Muscle of back (tissue), 3 donors: ENCODE measurements at regions not wholly inside any gene's neighbourhood (a gene's known extent, or its start where the extent isn't known, plus 50 kb on each side); places are given as distances from the start of the nearest gene placed in this dataset.

Experiments
- DNase-seq, 3 donors: peaks; one replicate each; pipeline versions ENCODE4 v3.0.0 to v3.0.0-alpha.2; 2013

DNA sequence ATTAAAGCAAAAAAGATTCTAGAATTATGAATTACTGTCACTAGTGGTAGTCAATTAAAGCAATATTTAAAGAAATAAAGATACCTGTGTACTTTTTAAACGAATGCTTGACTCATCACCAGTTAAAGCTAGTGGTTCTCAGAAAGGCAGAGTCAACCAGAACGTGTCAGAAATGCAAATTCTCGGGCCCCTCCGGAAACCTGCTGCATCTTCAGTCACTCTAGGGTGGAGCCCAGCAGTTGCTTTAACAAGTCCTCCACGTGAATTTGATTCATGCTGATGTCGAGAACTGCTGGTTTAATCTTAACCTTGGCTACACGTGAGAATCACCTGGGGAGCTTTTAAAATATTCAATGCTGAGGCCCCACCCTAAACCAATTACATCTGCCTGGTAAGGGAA is 169.8 kb upstream of the SDK2 start:
- DNase-seq = no peak

DNA sequence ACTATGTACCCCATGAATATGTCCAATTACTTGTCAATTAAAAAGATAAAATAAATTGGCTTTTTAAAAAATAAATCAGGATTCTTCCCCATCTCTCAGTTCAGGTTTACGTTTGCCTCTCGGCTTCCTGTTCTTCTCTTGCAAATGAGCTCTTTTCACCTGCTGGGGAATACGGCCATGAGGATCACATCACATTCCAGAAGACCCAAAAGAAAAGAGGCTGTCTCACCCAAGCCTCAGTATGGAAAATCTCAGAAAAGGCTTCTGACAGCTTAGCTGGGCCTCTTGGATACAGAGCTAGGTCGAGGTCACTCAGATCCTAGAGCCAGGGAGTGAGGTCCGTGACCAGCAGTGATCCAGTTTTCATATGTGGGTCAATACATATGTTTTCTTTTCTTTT is 171.2 kb upstream of the SDK2 start:
- DNase-seq = no peak

DNA sequence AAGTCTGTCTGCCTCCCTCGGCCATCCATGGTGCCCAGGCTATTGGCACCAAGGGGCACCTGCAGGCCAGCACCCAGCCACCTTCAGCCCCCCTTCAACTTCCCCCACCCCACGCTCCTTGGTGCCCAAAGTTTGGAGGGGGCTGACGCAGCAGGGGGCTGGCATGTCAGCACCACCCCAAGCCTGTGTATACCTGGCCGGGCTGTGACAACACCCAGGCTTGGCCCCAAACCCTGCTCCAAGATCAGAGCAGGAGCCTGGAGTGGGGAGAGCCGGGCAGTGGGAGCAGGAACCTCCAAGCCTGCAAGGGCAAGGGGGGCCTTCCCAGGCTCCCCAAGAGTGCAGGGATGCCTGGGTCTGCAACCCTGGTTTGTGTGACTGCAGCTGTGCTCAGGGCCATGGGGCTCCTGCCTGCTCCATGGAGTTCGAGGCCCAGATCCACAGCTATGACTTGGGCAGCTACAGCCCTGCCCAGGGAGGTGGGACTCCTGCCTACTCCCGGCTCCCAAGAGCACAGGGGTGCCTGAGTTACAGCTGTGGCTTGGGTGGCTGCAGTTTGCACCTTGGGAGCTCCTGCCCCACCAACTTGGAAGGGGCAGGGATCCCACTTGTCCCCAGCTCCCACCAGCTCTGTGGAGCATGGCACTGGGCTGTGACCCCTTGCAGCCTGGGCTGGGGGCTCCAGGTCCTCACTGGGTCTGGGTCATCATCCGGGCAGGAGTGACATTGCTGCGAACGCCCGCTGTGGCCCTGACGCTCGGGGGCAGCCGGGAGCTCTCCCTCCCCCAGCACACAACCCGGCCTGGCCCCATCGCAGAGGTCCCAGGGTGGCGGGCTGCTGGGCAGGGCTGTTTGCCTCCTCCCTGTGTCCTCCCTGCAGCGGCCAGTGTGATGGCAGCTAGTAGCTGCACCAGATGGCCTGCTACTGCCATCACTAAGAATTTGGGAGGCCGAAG is 175.5 kb upstream of the SDK2 start:
- no peak for DNase-seq

DNA sequence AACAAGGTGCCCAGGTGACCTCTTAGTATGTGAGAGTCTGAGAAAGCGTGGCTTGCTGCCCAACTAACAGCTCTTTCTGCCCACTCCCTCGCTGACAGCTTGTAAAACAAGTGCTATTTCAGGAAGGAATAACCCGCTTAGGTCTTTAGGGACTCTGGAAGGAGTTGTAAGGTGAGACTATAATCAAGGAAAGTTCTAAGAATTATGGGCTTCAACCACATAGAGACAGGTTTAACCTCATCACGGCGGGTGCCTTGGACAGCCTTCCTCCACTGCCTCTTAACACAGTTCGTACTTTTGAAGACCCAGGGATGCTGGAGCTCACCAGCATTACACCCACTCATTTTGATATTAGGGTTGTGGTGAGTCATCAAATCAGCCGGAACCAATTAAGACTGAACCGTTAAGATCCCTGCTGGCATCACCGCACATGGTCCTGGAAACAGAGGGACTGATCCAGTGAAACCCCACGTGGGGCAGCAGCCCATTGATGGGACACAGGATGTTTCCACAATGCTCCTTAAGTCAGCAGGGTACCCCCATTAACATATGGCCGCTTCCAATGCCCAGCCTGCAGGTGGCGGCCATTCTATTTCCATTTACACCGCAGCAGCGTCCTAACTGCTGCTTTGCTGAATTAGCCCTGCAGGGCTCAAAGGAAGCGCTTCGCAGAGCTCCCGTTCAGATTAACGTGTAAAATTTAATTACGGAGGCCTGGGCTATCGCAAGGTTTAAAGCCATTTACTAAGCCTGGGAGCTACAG is 176.6 kb upstream of the SDK2 start:
- DNase-seq = peak in 2 of 3 donors; percentile 8 to 46

DNA sequence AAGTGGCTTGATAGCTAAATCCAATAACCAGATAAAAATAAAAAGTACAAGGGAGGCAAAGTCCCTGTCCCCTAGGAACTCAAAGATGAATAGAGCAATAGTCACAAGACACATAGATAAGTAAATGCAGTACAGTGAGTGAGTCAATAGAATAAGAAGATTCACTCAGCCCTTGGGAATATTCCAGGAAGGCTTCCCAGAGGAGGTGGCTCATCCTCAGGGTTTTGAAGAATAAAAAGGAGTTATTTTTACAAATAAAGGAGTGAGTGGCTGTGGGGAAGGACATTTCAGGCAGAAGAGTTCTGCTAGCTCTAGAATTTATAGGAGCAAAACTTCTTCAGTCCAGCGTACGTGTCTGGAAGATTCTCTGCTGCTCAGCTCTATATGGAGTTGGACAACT is 177.4 kb upstream of the SDK2 start:
- no peak for DNase-seq

DNA sequence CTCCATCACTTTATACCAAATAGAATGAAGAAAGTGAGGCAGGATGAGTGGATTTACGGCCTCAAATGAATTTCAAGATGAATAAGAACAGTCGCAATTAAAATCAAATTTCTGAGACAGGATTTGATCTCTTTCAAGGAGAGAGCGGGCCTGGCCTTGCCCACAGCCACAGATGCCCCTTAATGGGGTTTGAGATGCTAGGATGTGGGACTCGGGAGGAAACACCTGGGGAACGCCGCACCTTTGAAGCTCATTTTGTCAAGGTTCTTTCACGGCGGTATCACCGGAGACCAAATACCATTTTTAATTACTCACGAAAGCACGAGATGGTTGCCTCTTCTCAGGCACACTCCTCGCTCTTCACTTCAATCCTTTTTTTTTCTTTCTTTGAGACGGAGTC is 178.1 kb upstream of the SDK2 start:
- DNase-seq = no peak

DNA sequence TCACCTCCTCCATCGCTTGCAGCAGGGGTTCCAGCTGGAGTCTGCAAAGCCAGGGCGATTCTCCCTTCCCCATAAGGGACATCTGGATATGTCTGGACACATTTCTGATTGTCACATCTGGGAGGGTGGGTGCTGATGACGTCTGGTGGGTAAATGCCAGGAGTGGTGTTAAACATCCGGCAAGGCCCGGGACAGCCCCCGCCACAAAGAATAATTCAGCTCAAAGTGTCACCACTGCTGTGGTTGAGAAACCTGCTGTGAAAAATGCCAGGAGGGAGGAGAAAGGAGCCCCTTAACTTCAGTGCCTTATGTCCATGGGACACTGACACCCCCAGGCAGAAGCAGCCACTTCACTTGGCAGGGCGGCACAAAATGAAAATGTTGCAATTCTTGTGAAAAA is 179.4 kb upstream of the SDK2 start:
- DNase-seq = no peak

DNA sequence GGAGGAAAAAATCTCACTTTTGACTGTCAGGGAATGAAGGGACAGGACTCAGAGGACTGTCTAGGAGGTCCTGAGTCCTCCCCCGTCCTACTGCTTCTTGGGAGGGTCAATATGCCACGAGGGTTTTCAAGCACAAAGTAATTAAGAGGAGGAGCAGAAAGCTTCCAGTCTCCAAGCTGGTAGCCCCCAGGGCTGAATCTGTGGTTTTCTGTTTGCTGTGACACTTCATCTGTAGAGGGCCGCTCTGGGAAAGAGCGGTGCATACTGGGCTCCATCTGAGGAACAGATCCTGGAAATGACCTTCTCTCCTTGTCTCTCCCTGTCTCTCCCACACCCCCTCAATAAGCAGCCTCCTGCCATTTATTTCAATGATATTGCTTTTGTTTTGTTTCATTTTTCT is 180.1 kb upstream of the SDK2 start:
- no peak for DNase-seq

DNA sequence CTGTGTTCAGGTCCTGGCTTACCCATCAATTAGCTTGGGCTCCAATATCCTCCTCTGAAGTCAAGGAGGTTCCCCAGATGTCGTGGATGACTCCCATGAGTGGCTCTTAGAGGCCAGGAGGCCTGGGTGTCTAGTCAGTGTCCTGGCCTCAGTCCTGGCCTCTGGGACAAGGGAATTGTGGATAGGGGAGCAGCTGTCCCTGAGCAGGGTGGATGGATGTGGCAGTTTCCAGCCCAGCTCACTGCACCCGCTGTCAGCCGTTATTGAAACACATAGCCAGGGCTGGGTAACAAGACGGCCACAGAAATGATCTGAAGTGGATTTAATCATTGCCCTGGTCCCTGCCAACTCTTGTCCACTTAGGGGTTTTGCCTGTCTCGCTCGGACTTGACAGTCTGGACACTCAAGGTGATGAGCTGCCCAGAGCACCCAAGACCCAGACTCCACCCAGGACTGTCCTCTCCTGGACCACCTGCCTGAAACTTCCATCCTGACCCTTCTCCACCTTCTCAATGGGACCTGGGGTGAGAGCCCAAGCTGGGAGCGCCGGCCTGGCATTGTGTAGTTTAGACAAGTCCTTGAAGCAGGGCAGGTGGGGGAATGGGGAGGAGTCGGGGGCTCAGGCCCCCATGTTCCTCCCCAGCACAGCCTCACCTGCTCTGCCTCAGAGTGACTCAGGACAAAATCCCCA is 182.1 kb upstream of the SDK2 start:
- DNase-seq = no peak

DNA sequence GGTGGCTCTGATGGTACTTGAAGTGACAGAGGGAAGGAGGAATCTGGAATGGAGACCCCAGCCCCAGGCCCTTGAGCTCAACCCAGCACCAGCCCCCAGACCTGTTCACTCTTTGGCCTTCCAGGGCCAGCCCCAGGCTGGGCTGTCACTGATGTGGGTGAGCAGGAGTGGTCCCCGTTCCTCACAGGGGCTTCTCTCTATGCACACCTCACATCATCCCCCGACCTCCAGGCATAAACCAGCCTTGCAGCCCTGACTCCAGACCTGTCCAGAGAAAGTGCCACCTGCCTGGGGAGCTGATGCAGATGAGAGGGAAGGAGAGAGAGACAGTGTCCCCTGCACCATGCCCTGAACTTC is 182.6 kb upstream of the SDK2 start:
- no peak for DNase-seq

DNA sequence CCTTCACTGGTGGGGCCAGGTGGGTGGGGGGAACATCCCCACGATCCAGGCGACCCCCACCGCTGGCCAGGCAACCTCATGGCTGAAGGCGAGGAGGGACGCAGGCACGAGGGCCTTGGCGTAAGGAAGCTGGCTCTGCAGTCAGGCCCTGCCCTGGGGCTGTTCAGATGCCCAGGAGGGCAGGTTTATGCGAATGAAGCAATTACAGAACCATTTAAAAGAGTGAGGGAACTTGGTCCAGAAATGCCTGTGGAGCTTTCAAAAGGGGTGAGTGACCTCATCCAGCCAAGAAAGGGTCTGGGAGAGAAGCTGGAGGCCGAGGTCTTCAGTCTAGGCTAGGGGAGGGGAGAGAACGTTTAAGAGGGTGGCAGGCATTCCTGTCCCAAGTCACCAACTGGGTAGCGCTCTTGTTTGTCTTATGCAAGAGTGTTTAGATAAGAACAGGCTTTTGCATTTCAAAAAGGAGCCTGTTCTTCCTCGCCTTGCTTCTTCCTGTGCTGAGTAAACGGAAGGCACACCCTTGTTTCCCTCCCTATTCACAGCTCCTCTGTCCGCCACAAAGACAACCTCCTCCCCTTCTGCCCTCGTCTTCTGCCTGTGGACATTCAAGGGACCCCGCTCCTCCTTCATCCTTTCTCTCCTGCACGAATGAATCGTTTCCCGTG is 183.5 kb upstream of the SDK2 start:
- no peak for DNase-seq

DNA sequence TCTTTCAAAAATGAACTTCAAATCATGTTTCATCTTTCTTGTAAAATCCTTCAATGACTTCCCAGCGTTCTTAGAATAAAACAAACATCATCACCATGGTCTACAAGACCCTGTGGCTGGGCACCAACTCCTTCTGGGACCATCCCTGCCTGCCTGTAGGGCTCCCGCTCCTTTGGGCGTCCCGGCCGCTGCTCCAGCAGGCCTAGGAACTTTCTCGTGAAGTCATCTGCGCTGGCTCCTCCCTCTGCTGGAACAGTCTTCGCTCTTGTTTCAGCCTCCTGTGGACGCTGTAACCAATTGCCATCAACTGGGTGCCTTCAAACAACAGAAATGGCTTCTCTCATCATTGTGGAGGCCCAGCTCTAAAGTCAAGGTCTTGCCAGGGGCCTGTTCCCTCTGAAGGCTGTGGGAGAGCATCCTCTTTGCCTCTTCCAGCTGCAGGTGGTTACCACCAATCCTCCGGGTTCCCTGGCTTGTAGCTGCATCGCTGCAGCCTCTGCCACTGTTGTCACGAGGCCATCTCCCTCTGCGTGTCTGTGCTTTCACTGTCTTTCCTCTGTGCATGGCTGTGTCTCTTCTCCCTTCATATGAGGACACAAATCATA is 185.5 kb upstream of the SDK2 start:
- no peak for DNase-seq

DNA sequence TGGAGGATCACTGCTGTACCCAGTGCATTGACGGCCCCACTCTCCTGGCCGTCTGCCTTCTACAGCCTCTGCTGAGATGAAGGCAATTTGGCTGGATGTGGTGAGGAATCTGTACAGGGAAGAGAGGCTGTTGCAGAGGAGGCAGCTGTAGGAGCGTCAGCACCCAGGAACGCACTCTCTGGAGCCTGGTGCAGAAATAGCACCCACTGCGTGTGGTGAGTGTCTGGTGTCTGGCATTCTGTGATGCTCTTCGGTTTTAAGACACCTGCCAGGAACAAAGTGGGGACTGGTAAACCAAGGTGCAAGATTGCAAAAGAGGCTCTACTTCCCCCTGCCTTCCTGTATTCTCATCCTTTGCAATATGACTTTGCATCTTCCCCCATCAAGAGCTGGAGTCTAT is 187.5 kb upstream of the SDK2 start:
- DNase-seq = no peak

DNA sequence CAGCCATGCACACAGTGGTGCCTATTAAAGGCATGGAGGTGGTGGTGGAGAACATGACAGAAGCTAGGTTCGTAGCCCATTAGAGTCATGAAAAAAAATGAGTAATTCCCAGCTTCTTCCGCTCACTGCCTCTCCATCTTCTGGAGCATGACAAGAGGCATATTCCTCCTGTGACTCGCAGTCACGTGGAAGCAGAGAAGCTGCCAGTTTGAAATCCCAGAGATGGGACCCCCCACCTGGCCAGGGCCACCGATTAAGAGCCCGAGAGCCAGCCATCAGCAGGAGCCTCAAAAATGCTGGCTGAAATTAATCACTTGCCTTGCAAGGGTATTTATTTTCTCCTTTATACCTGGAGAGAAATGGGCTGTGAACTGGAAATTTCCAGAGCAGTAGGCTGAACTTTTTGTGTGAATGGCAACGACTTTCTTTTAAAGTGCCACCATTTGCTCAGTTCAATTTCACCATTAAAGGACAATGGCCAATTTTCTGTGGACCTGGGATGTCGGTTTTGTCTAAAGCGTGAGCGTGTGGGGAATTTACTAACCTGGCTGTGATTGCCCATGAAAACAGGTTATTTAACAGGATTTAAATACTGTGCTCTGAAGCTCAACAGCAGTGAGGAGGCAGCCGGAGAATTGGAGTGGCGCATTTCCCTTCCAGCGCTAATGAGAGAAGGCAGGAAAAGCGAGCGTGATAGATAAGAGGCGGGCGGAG is 189.7 kb upstream of the SDK2 start:
- DNase-seq = peak in 1 of 3 donors; percentile 13

DNA sequence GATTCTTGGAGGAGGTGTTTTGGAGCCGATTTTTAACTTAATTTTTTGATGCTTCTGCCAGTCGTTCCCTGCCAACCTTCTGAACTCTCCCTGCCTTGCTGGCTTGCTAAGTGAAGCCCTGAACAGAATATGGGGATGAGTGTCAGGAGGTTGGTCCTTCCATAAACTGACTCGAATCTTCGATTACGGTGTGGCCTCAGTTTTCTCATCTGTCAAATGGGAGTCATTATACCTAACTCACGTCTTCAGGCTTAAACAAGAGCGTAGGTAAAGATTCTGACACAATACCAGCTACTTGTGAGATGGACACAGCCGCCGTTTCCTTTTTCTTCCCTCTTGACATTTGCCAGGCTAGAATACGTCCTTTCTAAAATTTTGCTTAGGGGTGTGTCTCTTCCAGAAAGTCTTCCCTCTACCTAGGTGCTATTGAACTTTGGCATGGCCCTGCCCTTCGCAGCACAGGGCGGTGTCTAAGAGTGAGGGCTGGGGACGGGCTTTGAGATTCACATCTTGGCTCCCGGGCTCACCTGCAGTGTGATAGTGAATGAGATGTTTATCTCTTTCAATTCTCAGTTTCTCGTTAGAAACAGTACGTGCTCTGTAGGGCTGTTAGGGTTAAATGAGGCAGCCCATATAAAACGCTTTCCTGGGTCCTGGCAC is 190.6 kb upstream of the SDK2 start:
- no peak for DNase-seq

DNA sequence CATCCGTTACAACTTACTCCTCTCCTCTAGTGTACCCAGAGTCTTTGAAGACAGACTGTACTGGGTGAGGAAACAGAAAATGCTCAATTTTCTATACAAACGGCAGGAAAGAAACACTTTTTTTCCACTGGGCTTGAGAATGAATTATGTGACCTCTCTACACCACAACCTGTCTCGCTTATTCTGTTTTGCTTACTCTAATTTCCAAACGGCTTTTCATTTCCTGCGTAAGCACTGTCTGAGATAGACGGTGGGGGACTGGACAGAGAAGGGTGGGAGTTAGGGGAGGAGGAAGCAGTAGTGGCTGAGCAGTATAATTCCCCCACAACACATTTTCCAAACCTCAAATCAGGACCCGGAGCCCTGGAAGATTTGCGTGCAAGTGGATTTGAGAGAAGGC is 191.4 kb upstream of the SDK2 start:
- no peak for DNase-seq

DNA sequence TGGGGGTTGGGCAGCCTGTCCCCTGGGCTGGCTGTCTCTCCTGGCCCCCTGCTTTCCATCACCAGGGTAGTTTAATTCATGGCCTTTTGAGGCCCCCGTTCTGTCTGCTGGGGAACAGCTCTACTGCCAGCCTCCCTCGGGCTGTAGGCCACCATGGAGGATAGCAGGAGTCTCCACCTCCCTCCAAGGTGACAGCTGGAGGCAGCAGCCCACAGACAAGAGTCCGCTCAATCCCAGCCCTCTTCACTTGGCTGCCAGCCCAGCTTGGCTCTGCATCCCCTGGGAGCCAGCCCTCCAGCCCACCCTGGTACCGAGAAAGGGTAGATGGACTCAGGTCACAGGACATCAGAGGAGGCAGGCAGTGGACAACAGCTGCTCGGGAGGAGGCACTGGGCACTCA is 194.6 kb upstream of the SDK2 start:
- DNase-seq = peak; percentile 4 to 23 (median 5)

DNA sequence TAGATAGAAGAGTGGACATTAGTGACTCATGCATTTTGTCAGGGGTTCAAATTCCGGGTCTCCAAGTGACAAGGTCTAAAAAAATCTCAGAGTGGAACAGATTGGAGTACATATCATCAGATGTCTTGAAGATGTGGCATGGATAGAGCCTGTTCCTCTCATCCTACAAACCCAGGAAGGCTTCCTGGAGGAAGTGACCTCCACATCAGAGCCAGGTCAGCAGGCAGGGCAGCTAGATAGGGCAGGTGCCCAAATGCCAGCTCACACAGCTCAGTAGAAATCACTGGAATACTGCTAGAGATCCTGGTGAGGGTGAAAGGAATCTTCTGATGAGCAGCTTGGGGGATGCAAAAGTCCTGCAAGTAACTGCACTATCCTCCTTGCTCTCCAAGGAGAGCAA is 196.6 kb upstream of the SDK2 start:
- DNase-seq = no peak

DNA sequence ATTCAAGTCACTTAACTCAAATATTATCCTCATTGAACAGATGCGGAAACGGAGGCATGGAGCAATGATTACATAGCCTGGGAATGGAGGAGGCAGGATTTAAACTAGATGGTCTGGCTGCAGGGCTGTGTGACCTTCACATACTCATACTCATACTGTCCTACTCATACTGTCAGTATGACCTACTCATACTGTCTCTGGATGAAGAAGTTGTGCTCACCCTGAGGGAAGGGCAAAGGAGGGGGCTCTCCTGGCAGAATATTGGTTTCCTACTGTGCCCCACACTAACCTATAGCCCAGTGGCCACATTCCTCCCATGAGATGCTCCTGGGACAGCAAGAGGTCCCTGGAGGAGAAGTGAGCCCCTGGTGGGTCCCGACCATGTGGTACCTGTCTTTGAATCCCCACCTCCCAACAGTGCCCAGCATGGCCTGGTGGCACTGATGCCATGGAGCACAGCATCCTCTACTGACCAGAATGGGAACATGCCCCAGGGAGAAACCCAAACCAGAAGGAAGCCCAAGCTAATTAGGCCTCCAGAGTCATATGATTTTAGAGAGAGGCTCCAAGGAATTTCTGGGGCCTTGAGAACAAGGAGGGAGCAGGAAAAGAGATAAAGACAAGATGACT is 197.3 kb upstream of the SDK2 start:
- no peak for DNase-seq

DNA sequence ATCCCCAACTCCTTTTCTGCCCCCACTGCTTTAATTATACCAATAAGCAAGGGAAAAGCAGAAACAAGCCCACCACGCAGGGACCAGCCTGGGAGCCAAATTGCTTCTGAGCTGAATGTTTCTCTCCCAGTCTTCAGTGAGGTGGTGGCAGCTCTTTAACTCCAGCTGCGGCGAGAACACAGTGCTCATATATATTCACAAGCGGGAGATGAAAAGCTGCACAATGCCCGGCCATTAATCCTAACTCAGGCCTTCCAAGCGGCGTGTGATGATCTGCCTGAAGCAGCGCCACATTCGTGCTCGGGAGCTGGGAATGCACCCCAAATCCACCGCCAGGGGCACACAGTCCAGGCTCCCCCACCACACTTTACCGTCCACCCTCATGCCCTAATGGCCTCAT is 203.7 kb upstream of the SDK2 start:
- no peak for DNase-seq
